Uterus (tissue), 3 donors: ENCODE measurements at regions not wholly inside any gene's neighbourhood (a gene's known extent, or its start where the extent isn't known, plus 50 kb on each side); places are given as distances from the start of the nearest gene placed in this dataset.

Source experiments
- DNase-seq, 2 donors: peaks; one replicate each; pipeline ENCODE4 v3.0.0-alpha.2; 2019 to 2020
- H3K27ac ChIP-seq, 2 donors: fragments of 200-600 bp; sonication (generic); 1 replicate in 1 of 2; 2 replicates in 1 of 2; pipeline ENCODE4 v1.5.1; 2016 to 2018
- H3K27me3 ChIP-seq, 2 donors: fragments of 200-600 bp; sonication (generic); one replicate each; pipeline ENCODE4 v1.5.1; 2018 to 2019; ENCODE audit warnings: control low read depth in 1 of 2
- H3K36me3 ChIP-seq, 2 donors: fragments of 200-600 bp; sonication (generic); one replicate each; pipeline ENCODE4 v1.5.1; 2019; ENCODE audit warnings: control low read depth in 1 of 2
- H3K4me1 ChIP-seq, 2 donors: fragments of 200-600 bp; sonication (generic); one replicate each; pipeline ENCODE4 v1.5.1; 2018 to 2019; ENCODE audit warnings: control low read depth in 1 of 2
- H3K4me3 ChIP-seq, 2 donors: fragments of 200-600 bp; sonication (generic); 1 replicate in 1 of 2; 2 replicates in 1 of 2; pipeline ENCODE4 v1.5.1; 2018 to 2019; ENCODE audit warnings: mild to moderate bottlenecking in 1 of 2
- H3K9me3 ChIP-seq, 2 donors: fragments of 200-600 bp; sonication (generic); one replicate each; pipeline ENCODE4 v1.5.1; 2019; ENCODE audit warnings: control low read depth in 1 of 2
- CTCF ChIP-seq, 4 experiments: fragments of 200-600 bp in 2 of 4; fragments of 450-650 bp in 2 of 4; sonication (generic) in 2 of 4; IDR thresholded peaks; one replicate each; pipeline ENCODE4 v1.5.1; 2016 to 2019; ENCODE audit warnings: antibody characterized with exemption in 4 of 4, mild to moderate bottlenecking in 2 of 4, moderate library complexity in 1 of 4
- POLR2A ChIP-seq, 2 donors: fragments of 450-650 bp; IDR thresholded peaks; one replicate each; pipeline ENCODE4 v1.6.1; 2016; ENCODE audit warnings: antibody characterized with exemption in 2 of 2, mild to moderate bottlenecking in 1 of 2, moderate library complexity in 1 of 2
- intact Hi-C: fragments of 100-400 bp; cut with DNase I; formaldehyde crosslinking; loops from one replicate; pipeline ENCODE4 v1.15.1; 2023; ENCODE audit warnings: low total_unique reads
- donor health status: DM: yes; HTN: yes; CAD: no.

DNA sequence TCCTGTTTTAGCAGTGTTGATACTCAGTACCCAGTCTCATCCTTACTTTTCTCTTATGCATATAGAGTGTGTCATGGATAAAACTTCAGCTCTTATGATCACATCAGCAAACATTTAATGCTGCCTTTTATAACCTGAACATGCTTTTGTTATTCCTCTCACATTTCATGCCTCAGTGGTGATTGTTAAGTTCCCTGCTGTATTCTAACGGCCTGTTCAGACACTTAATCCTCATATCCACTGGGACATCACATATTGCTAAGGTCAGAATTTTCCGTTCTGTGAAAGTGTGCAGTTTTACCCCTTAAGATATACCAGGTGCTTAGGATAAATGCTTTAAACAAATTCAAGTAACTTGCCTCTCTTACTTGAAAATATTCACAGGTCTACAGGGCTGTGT, 268.7 kb upstream of the SEL1L start:
- no peaks in the 10 kb centered on the region for H3K4me1 ChIP-seq
- H3K4me3 ChIP-seq = no peak overlapping the region
- no peaks in the 10 kb centered on the region for H3K36me3 ChIP-seq
- DNase-seq = no peak
- no peaks in the 10 kb centered on the region for H3K27me3 ChIP-seq
- no peak for TF ChIP-seq CTCF (IDR thresholded peaks at IDR 0.05)
- no peak for TF ChIP-seq POLR2A (IDR thresholded peaks at IDR 0.05)
- intact Hi-C loops = no loop called here
- no peak overlapping the region for H3K27ac ChIP-seq
- no peaks in the 10 kb centered on the region for H3K9me3 ChIP-seq

GRCh38 chr14:81805785-81806184, 272.1 kb upstream of the SEL1L start:
- Histone ChIP-seq H3K9me3 (no peaks in the 10 kb centered on the region), H3K27ac (no peak overlapping the region), H3K4me3 (no peak overlapping the region), H3K4me1 (no peaks in the 10 kb centered on the region), H3K36me3 (no peaks in the 10 kb centered on the region), H3K27me3 (no peaks in the 10 kb centered on the region)
- intact Hi-C loops = no loop called here
- no peak for DNase-seq
- TF ChIP-seq CTCF (IDR thresholded peaks at IDR 0.05) (no peak), POLR2A (IDR thresholded peaks at IDR 0.05) (no peak)

GRCh38 chr14:81811705-81812269, 278.1 kb upstream of the SEL1L start:
- intact Hi-C loops = no loop called here
- no peaks in the 10 kb centered on the region for H3K4me1 ChIP-seq
- no peaks in the 10 kb centered on the region for H3K9me3 ChIP-seq
- no peaks in the 10 kb centered on the region for H3K36me3 ChIP-seq
- H3K27ac ChIP-seq = no peak overlapping the region
- no peak for DNase-seq
- TF ChIP-seq POLR2A (IDR thresholded peaks at IDR 0.05) (no peak), CTCF (IDR thresholded peaks at IDR 0.05) (no peak)
- no peaks in the 10 kb centered on the region for H3K27me3 ChIP-seq
- no peak overlapping the region for H3K4me3 ChIP-seq

GRCh38 chr14:81818271-81818670, 284.6 kb upstream of the SEL1L start:
- no peak for TF ChIP-seq POLR2A (IDR thresholded peaks at IDR 0.05)
- no peak for TF ChIP-seq CTCF (IDR thresholded peaks at IDR 0.05)
- H3K36me3 ChIP-seq = no peaks in the 10 kb centered on the region
- H3K4me3 ChIP-seq = no peak overlapping the region
- intact Hi-C loops = no loop called here
- H3K27me3 ChIP-seq = no peaks in the 10 kb centered on the region
- H3K27ac ChIP-seq = no peak overlapping the region
- no peaks in the 10 kb centered on the region for H3K9me3 ChIP-seq
- H3K4me1 ChIP-seq = no peaks in the 10 kb centered on the region
- DNase-seq = no peak

GRCh38 chr14:81819344-81819743, 285.7 kb upstream of the SEL1L start:
- intact Hi-C loops = no loop called here

More at GRCh38 chr14:81819344-81819743, 285.7 kb upstream of the SEL1L start:
- no peaks in the 10 kb centered on the region for H3K4me1 ChIP-seq
- DNase-seq = no peak
- no peaks in the 10 kb centered on the region for H3K27me3 ChIP-seq
- H3K9me3 ChIP-seq = no peaks in the 10 kb centered on the region
- no peak overlapping the region for H3K4me3 ChIP-seq
- no peaks in the 10 kb centered on the region for H3K36me3 ChIP-seq
- H3K27ac ChIP-seq = no peak overlapping the region
- TF ChIP-seq POLR2A (IDR thresholded peaks at IDR 0.05) (no peak), CTCF (IDR thresholded peaks at IDR 0.05) (no peak)
